ENCODE measurements at regions not wholly inside any gene's neighbourhood (a gene's known extent, or its start where the extent isn't known, plus 50 kb on each side); places are given as distances from the start of the nearest gene placed in this dataset.

- TF ChIP-seq ZKSCAN8 (CRISPR knock-in tag; IDR thresholded peaks at IDR 0.05; ENCODE audit: borderline replicate concordance) (no peak), ZFY (CRISPR knock-in tag; IDR thresholded peaks at IDR 0.05) (peak; percentile 46; the same call in 1 of the 2 replicates), ZNF772 (CRISPR knock-in tag; IDR thresholded peaks at IDR 0.05) (0 out of 2 replicates have a peak, but pooled peaks have one; percentile 13), ZBTB39 (CRISPR knock-in tag; IDR thresholded peaks at IDR 0.05) (no peak), MYC (CRISPR knock-in tag; IDR thresholded peaks at IDR 0.05; ENCODE audit: borderline replicate concordance) (peak; percentile 44; the same call in 1 of the 2 replicates), ZMYM4 (CRISPR knock-in tag; IDR thresholded peaks at IDR 0.05) (peak; percentile 45), REXO4 (CRISPR knock-in tag; IDR thresholded peaks at IDR 0.05; ENCODE audit: borderline replicate concordance) (no peak), SP5 (CRISPR knock-in tag; IDR thresholded peaks at IDR 0.05; ENCODE audit: borderline replicate concordance, low read depth) (no peak), SRSF1 (optimal IDR thresholded peaks at IDR 0.05; ENCODE audit: low read depth, low read length) (no peak), KAT7 (CRISPR knock-in tag; IDR thresholded peaks at IDR 0.05; ENCODE audit: borderline replicate concordance) (no peak), ZNF790 (CRISPR knock-in tag; IDR thresholded peaks at IDR 0.05; ENCODE audit: borderline replicate concordance) (no peak), NAIF1 (CRISPR knock-in tag; IDR thresholded peaks at IDR 0.05; ENCODE audit: borderline replicate concordance) (no peak)
Measured at GRCh38 chr15:39172380-39173281, 408.2 kb upstream of the THBS1 start (continued).
